ENCODE measurements at regions not wholly inside any gene's neighbourhood (a gene's known extent, or its start where the extent isn't known, plus 50 kb on each side); places are given as distances from the start of the nearest gene placed in this dataset.

DNA sequence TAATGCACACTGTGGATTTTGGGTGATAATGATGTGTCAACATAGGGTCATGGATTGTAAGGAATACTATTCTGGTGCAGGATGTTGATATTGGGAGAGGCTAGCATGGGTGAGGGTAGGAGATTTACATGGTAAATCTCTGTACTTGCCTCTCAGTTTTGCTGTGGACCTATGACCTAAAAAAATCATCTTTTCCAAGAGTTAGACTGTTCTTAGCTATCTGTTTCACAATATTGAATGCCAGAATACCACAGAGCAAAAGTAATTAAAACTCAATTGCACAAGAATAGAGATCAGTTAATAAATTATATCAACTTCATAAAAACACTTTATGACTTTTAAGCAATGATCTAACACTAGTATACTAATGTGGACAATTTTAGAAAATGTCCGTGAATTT lies 651.6 kb downstream of the HTR1A start:
- DNase-seq, result no peak

DNA sequence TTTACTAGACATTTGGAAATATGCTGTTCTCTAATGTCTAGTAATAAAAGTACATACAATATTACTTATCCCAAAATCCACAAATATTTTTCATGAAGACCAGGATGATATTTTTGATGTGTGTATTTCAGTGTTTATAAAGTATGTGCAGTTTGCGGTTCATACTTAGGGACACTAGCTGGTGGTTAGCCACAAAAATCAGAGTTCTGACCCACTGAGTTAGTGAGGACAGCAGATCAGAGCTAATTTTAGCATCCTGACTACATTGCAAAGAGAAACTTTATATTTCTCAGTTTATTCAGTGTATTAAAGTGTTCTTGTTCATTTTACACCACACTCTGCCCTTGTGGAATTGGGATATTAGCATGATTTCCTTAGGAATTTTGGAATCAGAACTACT lies 655.3 kb downstream of the HTR1A start:
- no peak for DNase-seq

DNA sequence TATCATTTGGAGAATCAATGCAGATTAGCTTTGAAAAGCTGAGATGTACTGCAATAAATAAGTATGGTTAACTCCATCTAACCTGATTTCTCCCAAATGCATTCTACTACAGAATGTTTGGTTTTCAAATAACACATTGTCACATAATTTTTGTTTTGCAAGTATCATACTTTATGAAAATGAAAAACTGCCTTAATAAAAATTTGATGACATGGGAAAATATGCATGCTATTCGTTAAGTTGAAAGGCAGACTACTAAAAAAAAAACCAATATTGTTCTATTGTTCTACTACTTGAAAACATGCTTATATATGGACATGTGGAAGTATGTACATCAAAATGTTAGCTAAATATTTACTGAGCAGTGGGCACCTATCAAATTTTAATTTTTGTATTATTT lies 668.9 kb downstream of the HTR1A start:
- DNase-seq, result no peak

DNA sequence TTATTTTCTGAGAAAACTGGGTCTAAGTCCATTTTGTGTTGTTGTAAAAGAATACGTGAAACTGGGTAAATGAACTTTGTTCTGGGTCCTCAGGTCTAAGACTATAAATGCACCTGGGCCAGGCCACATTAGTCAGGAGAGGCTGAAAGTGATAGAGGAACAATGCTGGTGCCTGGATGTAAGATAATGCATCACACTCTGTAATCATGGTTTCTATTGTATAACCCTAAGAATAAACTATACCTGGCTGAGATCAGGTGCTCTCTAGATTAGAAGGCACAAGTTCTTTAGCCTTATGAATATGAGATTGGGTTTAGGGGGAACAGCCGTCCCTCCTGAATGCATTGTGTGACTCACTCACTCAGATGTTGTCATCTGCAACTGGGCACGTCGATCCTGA lies 675.5 kb downstream of the HTR1A start:
- no peak for DNase-seq

DNA sequence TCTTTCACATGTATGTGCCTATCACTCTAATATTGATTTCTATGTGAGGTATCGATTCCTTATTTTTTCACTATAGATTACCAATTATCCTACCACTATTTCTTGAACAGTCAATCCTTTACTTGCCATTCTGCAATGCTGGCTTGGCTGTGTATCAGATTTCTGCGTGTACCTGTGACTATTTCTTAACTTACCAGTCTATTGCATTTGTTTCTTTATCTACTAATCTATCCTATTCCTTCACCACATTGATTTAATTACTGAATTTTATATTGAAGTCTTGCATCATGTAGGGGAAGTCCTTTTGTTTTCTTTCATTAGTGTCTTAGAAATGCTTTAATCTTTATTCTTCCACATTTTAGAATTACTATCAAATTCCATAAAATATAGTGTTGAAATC lies 684.8 kb downstream of the LRRC70 start:
- DNase-seq, result no peak

DNA sequence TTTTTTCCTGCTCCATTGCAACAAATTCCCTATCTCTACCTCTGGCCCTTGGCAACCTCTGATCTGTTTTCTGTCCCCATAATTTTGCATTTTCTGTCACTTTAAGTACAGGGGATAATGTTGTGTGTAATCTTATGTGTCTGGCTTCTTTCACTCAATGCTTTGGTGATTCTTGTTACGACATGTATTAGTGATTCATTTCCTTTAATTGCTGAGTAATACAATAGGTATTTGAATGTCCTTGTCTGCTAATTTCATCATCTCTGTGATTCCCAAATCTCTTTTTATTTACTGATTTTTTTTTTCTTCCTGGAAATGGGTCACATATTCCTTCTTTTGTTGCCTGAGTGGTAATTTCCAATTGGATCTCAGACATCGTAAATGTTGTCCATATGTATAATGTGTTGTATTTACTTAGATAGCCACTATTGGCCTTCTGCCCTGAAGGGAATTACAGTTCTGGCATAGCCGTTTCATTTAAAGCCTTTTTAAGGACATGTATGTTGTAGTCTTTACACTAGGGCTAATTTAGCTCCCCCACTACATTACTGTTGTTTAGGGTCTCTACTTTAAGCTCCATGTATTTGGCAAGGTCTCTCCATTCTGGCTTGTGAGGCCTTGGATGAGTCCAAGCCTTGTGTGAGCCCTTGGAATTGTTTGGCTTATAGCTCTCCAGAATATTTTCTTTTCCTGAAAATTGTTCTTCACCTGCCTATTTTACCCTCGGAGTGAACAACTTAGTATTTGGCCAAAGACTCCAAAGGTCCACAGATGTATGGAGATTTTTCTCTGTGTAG lies 683.8 kb downstream of the LRRC70 start:
- no peak for DNase-seq

DNA sequence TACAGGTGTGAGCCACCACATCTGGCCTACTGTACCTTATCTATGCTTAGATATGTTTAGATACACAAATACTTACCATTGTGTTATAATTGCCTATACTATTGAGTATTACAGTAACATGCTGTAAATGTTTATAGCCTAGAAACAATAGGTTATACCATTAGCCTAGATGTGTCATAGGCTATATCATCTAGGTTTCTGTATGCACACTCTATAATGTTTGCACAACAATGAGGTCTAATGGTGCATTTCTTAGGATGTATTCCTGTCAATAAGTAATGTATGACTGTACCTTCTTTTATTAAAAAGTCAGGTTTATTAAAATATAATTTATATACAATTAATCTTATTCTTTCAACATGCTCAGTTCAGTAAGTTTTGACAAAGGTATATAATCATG lies 683.1 kb downstream of the LRRC70 start:
- DNase-seq, result no peak

DNA sequence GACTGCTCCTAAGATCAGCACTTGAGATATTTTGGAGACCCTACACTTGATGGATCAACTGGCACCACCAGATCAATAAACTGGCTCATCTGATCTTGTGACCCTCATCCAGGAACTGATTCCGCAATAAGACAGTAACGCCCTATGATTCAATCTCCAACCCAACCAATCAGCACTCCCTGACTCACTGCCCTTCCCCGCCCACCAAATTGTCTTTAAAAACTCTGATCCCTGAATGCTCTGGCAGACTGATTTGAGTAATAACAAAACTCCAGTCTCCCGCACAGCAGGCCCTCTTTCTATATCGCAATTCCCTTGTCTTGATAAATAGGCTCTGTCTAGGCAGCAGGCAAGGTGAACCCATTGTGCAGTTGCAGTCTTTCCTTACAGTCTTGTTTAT lies 677.0 kb downstream of the LRRC70 start:
- DNase-seq, result no peak

DNA sequence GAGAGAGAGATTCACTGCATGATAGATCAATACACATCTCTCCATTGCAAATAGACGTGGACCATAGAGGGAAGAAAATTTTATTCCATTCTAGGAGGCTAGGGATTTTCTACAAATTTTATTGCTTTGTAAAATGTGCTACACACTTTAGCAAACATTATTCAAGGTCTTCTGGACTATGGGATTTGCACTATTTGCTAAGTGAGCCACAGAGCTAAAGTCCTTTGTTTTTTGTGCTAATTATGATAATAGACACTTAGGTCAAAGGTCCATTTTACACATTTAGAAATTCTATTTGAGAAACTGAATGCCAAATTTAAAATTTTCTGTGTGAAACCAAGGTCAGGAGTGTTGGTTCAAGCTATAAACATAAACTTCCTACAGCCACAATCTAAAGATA lies 672.3 kb downstream of the LRRC70 start:
- no peak for DNase-seq

DNA sequence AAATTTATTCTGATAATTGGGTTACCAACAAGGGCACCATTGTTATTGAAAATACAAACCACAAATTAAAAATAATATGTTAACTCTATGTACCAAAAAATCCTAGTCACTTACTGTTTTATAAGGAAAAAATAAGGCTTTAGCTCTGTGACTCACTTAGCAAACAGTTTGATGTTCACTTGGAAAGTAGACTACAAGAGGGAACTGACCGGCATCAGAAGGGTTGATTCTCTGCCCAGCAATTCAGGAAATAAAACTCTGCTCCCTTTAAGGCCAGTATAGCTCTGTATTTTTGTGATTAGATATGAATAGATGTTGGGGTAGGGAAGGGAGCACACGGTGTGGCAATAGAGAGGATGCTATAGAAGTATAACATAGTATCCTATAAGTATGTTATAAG lies 671.3 kb downstream of the LRRC70 start:
- DNase-seq, result no peak

DNA sequence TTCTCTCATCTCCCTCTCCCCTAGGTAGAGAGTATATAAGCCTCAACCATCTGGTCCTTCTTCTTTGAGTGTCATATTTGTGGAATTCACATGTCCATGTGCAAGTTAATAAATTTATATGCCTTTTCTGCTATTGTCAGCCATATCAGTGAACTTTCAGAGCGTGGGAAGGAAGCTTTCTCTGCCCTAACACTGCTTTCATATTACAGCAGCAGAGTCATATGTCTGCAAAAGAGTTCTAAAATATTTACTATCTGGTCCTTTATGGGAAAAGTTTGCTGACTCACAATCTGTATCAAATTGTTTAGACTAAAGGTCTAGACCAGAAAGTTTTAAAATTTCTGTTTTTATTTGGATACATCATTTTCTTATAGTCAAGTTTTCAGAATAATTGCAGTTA lies 669.0 kb downstream of the LRRC70 start:
- no peak for DNase-seq

DNA sequence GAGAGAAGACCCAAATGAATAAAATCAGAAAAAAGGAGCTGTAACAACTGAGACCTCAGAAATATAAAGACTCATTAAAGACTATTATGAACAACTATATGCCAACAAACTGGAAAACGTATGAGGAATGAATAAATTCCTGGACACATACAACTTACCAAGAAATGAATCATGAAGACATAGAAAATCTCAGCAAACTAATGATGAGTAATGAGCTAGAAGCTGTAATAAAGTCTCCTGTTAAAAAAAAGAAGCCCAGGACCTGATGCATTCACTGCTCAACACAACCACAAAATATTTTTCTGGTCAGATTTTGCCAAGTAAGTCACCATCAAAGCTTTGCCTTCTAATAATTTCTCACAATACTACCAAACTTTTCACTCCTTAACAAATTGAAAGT lies 666.7 kb downstream of the LRRC70 start:
- no peak for DNase-seq

DNA sequence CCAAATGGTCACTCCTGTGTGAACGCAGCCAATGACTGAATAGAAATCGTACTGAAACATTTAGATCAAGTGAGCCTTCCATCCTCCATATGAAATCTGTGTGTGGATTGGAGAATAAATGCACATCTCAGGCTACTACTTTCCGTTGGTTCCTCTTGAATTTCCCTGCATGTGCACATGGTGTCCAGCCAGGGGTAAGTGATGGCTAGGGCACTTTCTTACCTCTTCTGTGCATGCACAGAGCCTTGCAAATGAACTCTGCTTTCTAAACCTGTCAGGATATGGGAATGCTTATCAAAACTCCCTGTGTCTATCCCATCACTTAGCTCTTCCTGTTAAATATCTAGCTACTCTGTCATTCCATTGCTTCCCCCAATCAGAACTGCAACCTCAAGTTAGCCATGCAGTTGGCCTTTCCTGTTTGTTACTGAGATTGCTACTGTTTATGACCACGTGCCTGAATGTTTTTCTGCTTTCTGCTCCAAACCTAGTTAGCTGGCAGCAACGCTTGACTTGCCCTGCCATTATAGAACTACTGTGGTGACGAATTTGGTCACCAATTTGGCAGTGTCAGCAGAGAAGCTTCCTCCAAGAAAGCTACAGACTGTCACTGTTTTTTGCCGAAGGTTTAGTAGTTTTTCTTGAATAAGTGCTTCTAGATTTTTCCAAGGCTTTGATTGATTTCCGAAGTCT lies 661.6 kb downstream of the LRRC70 start:
- DNase-seq, result no peak

DNA sequence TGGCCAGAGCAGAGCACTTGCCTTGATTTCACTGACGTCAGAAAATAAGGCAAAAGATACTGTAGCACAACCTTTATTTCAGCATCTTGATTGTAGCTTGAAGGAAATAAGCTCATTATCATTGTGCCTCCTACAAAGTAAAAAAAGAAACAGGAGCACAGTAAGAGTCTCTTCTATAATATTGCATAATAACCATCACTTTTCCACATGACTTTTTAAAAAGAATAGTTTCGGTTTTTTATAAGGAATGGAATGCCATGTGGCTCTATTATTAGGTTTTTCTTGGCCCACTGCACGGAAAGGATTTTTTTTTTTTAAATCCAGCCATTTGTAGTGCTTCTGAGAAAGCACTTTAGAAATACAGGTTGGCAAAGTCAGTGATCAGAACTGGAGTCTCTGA lies 655.3 kb downstream of the LRRC70 start:
- no peak for DNase-seq

DNA sequence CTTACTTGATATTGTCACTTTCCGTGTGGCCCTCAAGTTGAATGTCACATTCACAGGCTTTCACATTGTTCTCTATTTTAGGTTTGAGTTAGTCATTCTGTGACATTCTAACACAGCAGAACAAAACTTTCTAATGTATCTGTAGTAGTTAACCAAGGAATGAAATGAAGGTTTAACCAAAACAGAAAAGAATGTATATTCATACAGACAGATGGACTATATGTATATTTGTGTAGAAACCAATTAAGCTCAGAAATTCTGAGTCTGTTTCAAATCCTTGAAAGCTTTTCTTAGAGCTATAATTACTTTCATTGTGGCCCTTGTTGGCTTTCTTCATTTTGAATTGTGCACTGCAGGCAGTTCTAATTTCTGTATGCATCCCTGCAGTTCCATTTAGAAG lies 654.7 kb downstream of the LRRC70 start:
- DNase-seq, result no peak

DNA sequence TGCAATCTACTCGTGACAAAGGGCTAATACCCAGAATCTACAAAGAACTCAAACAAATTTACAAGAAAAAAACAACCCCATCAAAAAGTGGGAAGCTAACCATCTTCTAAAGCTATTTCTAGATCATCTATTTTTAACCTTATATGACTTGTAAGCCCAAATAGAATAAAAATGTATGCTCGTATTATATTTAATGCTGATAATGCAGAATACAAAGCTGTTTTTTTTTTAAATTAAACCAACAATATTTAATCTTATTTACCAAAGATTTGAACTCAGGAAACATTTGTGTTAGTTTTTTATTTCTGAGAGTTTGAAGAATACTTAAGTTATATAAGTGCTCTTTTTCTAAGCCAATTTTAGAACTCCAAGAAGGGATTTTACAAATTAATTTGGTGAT lies 652.1 kb downstream of the LRRC70 start:
- DNase-seq, result no peak

DNA sequence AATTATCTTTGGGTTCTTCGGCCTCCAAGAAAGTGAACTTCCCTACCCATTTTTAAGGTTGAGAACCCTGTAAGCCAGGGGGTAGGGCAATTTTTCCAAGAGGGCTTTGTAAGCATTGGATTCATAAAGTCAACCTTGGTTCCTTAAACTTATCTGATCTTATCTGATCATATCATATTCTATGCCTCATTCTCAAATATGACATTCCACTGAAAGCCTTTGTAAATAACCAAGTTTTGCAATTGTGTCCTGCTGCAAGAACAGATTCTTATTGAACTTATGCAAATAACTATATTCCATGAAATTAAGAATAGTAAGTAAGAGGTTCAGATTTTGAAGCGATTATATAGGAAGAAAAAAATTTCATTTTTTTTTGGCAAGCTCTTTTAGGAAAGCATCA lies 649.5 kb downstream of the LRRC70 start:
- DNase-seq, result no peak

DNA sequence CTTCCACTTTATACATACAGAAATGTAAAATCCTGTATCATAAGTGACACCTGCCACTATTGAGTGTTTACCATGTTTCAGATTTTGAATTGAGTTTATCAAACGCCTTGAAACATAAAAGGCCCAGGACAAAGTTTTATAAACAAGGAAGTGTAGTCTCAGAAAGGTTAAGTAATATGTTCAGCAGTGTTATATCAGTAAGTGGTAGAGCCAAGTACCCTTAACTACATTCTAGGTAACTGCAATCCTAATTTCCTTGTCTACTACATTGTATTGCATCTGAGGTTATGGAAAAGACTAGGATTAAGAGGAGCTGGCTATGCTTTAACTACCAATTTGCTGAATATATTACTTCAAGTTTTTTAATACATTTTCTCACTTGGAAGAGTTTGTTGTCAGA lies 641.6 kb downstream of the LRRC70 start:
- no peak for DNase-seq

DNA sequence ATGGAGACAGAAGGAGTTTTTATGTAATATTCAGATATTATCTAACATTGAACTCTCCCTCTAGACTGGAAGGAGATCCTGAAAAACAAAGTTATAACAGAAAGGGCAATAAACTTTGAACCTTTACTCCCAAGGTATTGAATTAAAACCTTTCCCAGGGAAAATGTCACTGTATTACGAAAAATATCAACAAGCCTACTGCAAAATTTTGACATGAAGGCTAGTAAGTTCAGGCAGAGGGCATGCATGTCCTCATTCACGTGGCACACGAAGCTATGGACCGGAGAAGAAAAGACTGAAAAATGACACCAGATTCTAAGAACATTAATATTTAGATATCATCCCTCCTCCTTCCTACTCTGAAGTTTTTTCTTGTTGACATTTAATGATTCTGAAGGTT lies 638.8 kb downstream of the LRRC70 start:
- DNase-seq, result no peak

DNA sequence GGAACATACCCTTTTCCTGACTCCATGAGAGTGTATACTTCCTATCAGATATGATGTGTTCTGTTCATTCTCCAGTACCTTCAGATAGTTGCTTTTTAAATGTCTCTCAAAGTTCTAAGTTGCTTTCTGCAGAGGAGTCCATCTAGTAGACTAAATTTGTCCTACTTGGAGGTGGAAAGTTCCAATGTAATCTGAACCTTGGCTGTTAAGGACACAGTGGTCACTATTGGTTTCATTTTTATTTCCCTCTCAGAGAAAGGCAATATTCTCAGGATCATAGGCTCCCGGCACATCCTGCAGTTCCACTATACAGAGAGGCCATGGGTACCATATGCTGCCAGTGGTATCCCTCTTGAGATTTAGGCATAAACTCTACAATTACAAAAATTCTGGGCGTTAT lies 634.6 kb downstream of the LRRC70 start:
- DNase-seq, result no peak

DNA sequence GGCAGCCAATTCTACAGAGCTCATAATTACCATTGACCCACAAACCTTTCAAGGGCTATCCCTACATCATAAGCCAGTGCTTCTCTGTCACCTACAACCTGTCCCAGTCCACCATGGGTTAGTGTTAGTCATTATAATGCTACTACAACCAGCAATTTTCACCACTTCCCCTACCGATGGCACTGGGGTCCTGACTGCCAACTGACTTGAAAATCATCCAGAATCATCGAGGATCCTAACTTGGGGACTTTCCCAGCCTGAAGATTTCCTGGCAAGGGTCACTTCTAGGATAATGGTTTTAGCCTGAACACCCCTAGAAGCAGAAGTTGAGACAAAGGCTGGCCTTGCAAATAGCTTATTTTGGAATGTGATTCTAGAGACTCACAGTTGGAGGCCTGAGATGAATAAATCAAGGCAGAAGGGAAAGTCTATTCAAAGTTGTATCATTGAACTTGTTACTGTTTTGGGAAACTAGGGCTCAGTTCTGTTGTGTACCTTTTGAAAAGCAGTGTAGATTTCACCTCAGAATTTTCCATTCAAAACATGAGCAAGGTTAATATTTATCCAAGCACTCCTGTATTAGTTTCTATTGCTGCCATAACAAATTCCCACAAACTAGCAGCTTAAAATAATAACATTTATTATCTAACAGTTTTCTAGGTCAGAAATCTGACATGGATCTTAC lies 633.0 kb downstream of the LRRC70 start:
- DNase-seq, result no peak

DNA sequence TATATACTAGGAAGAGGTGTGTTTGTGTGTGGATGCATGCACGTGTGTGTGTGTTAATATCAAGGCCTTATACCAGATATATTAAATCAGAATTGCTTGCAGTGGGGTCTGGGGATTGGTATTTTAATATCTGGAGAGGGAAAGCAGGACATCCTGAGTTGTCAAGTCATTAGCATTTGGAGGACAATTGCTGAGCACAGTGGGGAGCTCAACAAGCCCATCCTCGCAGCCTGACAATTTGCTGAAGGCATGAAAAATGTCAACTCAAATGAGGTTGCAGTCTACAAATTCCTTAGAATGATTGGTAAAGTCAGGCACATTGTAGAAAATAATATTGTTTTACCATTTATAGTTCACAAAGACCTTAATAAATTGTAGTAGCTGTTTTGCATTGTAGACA lies 627.4 kb downstream of the LRRC70 start:
- no peak for DNase-seq

DNA sequence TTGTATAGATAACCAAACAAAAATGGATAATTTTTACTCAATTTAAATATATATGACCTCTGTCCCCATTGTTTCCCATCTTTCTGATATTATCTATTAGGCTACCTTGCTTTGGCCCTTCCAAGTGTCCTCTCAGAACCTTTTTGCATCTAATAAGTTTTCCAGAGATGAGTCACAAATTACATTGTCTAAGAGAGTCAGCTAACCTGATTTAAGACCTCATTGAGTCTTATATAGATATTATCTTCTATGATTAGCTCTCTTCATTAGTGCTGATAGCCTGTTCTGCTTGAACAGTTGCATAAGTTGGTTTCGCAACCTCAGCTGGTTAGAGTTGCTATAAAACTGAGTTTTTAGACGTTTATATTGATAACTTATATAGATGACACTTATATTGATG lies 623.1 kb downstream of the LRRC70 start:
- no peak for DNase-seq

DNA sequence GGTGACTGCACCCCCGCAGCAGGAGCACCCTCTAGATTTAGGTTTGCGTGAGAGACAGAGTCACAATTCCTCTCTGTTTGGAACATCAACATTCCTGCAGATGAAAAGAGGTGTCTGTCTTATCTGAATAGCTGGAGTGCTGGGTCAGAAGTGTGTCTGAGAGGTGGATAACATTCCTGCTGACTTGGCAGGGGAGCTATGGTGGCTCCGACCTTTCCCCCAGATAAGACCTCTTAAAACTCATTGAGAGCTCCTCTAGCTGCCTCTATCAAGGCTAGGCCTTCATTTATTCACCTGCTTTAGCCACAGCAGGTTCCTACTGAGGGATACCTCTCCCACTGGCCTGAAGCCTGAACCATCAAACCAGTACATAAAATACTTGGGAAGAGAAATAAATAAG lies 615.5 kb downstream of the LRRC70 start:
- DNase-seq, result no peak
